ENCODE measurements at regions not wholly inside any gene's neighbourhood (a gene's known extent, or its start where the extent isn't known, plus 50 kb on each side); places are given as distances from the start of the nearest gene placed in this dataset.

- no peak for TF ChIP-seq CTCF (IDR thresholded peaks at IDR 0.05)
- H3K4me1 ChIP-seq (ENCODE audit: control insufficient read depth in 1 of 2, insufficient read depth in 1 of 2, low read depth in 1 of 2, low read length in 1 of 2) = no peaks in the 10 kb centered on the region
- no peaks in the 10 kb centered on the region for H3K36me3 ChIP-seq
- H3K4me3 ChIP-seq (ENCODE audit: low read depth in 1 of 2, low read length in 1 of 2) = no peak overlapping the region
- H3K27ac ChIP-seq = no peak overlapping the region
- no peaks in the 10 kb centered on the region for H3K9me3 ChIP-seq
- no peaks in the 10 kb centered on the region for H3K27me3 ChIP-seq
Measured at GRCh38 chr9:20284601-20285289, 337.6 kb downstream of the MLLT3 start.

- no peak for TF ChIP-seq CTCF (IDR thresholded peaks at IDR 0.05)
- Histone ChIP-seq H3K27me3 (no peaks in the 10 kb centered on the region), H3K9me3 (no peaks in the 10 kb centered on the region), H3K36me3 (no peaks in the 10 kb centered on the region), H3K4me3 (ENCODE audit: low read depth in 1 of 2, low read length in 1 of 2) (no peak overlapping the region), H3K4me1 (ENCODE audit: control insufficient read depth in 1 of 2, insufficient read depth in 1 of 2, low read depth in 1 of 2, low read length in 1 of 2) (no peaks in the 10 kb centered on the region), H3K27ac (no peak overlapping the region)
Measured at GRCh38 chr9:20280330-20280729, 342.0 kb downstream of the MLLT3 start.

GRCh38 chr9:20276762-20277161, 345.5 kb downstream of the MLLT3 start:
- no peak for TF ChIP-seq CTCF (IDR thresholded peaks at IDR 0.05)
- no peaks in the 10 kb centered on the region for H3K36me3 ChIP-seq
- H3K4me3 ChIP-seq (ENCODE audit: low read depth in 1 of 2, low read length in 1 of 2) = no peak overlapping the region
- no peak overlapping the region for H3K27ac ChIP-seq
- H3K4me1 ChIP-seq (ENCODE audit: control insufficient read depth in 1 of 2, insufficient read depth in 1 of 2, low read depth in 1 of 2, low read length in 1 of 2) = no peaks in the 10 kb centered on the region
- H3K27me3 ChIP-seq = no peaks in the 10 kb centered on the region
- H3K9me3 ChIP-seq = no peaks in the 10 kb centered on the region

- Histone ChIP-seq H3K9me3 (no peaks in the 10 kb centered on the region), H3K4me3 (ENCODE audit: low read depth in 1 of 2, low read length in 1 of 2) (no peak overlapping the region), H3K27ac (no peak overlapping the region), H3K36me3 (no peaks in the 10 kb centered on the region), H3K27me3 (no peaks in the 10 kb centered on the region), H3K4me1 (ENCODE audit: control insufficient read depth in 1 of 2, insufficient read depth in 1 of 2, low read depth in 1 of 2, low read length in 1 of 2) (no peaks in the 10 kb centered on the region)
- TF ChIP-seq CTCF (IDR thresholded peaks at IDR 0.05) = no peak
Measured at GRCh38 chr9:20271723-20272122, 350.6 kb downstream of the MLLT3 start.

GRCh38 chr9:20271096-20271495, 351.2 kb downstream of the MLLT3 start:
- no peak for TF ChIP-seq CTCF (IDR thresholded peaks at IDR 0.05)
- Histone ChIP-seq H3K27me3 (no peaks in the 10 kb centered on the region), H3K9me3 (no peaks in the 10 kb centered on the region), H3K4me3 (ENCODE audit: low read depth in 1 of 2, low read length in 1 of 2) (no peak overlapping the region), H3K36me3 (no peaks in the 10 kb centered on the region), H3K4me1 (ENCODE audit: control insufficient read depth in 1 of 2, insufficient read depth in 1 of 2, low read depth in 1 of 2, low read length in 1 of 2) (no peaks in the 10 kb centered on the region), H3K27ac (no peak overlapping the region)
